ENCODE measurements at regions not wholly inside any gene's neighbourhood (a gene's known extent, or its start where the extent isn't known, plus 50 kb on each side); places are given as distances from the start of the nearest gene placed in this dataset.

- Histone ChIP-seq H3K27me3 (replicated peaks; ENCODE audit: control insufficient read depth, insufficient read depth, low read length, poor library complexity, severe bottlenecking) (peaks cover 4% of the 10 kb centered on the region), H3K9me3 (ENCODE audit: control insufficient read depth, low read length) (no peaks in the 10 kb centered on the region), H3K36me3 (ENCODE audit: control insufficient read depth, insufficient read depth, low read length) (no peaks in the 10 kb centered on the region), H3K27ac (ENCODE audit: insufficient read depth, low read length, poor library complexity, severe bottlenecking) (no peak overlapping the region), H3K4me1 (ENCODE audit: control insufficient read depth, insufficient read depth, low read length, poor library complexity, severe bottlenecking) (no peaks in the 10 kb centered on the region), H3K4me3 (ENCODE audit: insufficient read depth, low read depth, low read length, poor library complexity, severe bottlenecking) (no peak overlapping the region)
- DNase-seq, result no peak
Measured at GRCh38 chr6:27065183-27065582, 182.3 kb upstream of the PRSS16 start.

GRCh38 chr6:27066381-27066780 lies 181.1 kb upstream of the PRSS16 start:
- Histone ChIP-seq H3K27me3 (replicated peaks; ENCODE audit: control insufficient read depth, insufficient read depth, low read length, poor library complexity, severe bottlenecking) (peaks cover 8% of the 10 kb centered on the region), H3K4me3 (ENCODE audit: insufficient read depth, low read depth, low read length, poor library complexity, severe bottlenecking) (no peak overlapping the region), H3K9me3 (ENCODE audit: control insufficient read depth, low read length) (no peaks in the 10 kb centered on the region), H3K27ac (ENCODE audit: insufficient read depth, low read length, poor library complexity, severe bottlenecking) (no peak overlapping the region), H3K4me1 (ENCODE audit: control insufficient read depth, insufficient read depth, low read length, poor library complexity, severe bottlenecking) (no peaks in the 10 kb centered on the region), H3K36me3 (ENCODE audit: control insufficient read depth, insufficient read depth, low read length) (no peaks in the 10 kb centered on the region)
- DNase-seq, result no peak

GRCh38 chr6:27066802-27067201 lies 180.7 kb upstream of the PRSS16 start:
- H3K27ac ChIP-seq (ENCODE audit: insufficient read depth, low read length, poor library complexity, severe bottlenecking), result no peak overlapping the region
- no peaks in the 10 kb centered on the region for H3K9me3 ChIP-seq (ENCODE audit: control insufficient read depth, low read length)
- DNase-seq, result no peak
- H3K36me3 ChIP-seq (ENCODE audit: control insufficient read depth, insufficient read depth, low read length), result no peaks in the 10 kb centered on the region
- H3K27me3 ChIP-seq (replicated peaks; ENCODE audit: control insufficient read depth, insufficient read depth, low read length, poor library complexity, severe bottlenecking), result peaks cover 8% of the 10 kb centered on the region
- H3K4me1 ChIP-seq (ENCODE audit: control insufficient read depth, insufficient read depth, low read length, poor library complexity, severe bottlenecking), result no peaks in the 10 kb centered on the region
- H3K4me3 ChIP-seq (ENCODE audit: insufficient read depth, low read depth, low read length, poor library complexity, severe bottlenecking), result no peak overlapping the region

GRCh38 chr6:27073441-27073840 lies 174.1 kb upstream of the PRSS16 start:
- no peak overlapping the region for H3K27ac ChIP-seq (ENCODE audit: insufficient read depth, low read length, poor library complexity, severe bottlenecking)
- H3K36me3 ChIP-seq (ENCODE audit: control insufficient read depth, insufficient read depth, low read length), result no peaks in the 10 kb centered on the region
- no peaks in the 10 kb centered on the region for H3K9me3 ChIP-seq (ENCODE audit: control insufficient read depth, low read length)
- H3K4me3 ChIP-seq (ENCODE audit: insufficient read depth, low read depth, low read length, poor library complexity, severe bottlenecking), result no peak overlapping the region
- no peak for DNase-seq
- H3K27me3 ChIP-seq (replicated peaks; ENCODE audit: control insufficient read depth, insufficient read depth, low read length, poor library complexity, severe bottlenecking), result peaks cover 7% of the 10 kb centered on the region
- peaks cover under 1% of the 10 kb centered on the region for H3K4me1 ChIP-seq (ENCODE audit: control insufficient read depth, insufficient read depth, low read length, poor library complexity, severe bottlenecking)

- Histone ChIP-seq H3K9me3 (ENCODE audit: control insufficient read depth, low read length) (no peaks in the 10 kb centered on the region), H3K4me3 (ENCODE audit: insufficient read depth, low read depth, low read length, poor library complexity, severe bottlenecking) (no peak overlapping the region), H3K4me1 (ENCODE audit: control insufficient read depth, insufficient read depth, low read length, poor library complexity, severe bottlenecking) (peaks cover 5% of the 10 kb centered on the region), H3K27me3 (replicated peaks; ENCODE audit: control insufficient read depth, insufficient read depth, low read length, poor library complexity, severe bottlenecking) (peaks cover 3% of the 10 kb centered on the region), H3K27ac (ENCODE audit: insufficient read depth, low read length, poor library complexity, severe bottlenecking) (no peak overlapping the region), H3K36me3 (ENCODE audit: control insufficient read depth, insufficient read depth, low read length) (no peaks in the 10 kb centered on the region)
- DNase-seq, result no peak
Measured at GRCh38 chr6:27076116-27076515, 171.4 kb upstream of the PRSS16 start.

- Histone ChIP-seq H3K4me1 (ENCODE audit: control insufficient read depth, insufficient read depth, low read length, poor library complexity, severe bottlenecking) (peaks cover 5% of the 10 kb centered on the region), H3K27ac (ENCODE audit: insufficient read depth, low read length, poor library complexity, severe bottlenecking) (no peak overlapping the region), H3K4me3 (ENCODE audit: insufficient read depth, low read depth, low read length, poor library complexity, severe bottlenecking) (peak overlapping the region; percentile 39), H3K27me3 (replicated peaks; ENCODE audit: control insufficient read depth, insufficient read depth, low read length, poor library complexity, severe bottlenecking) (peaks cover 3% of the 10 kb centered on the region), H3K9me3 (ENCODE audit: control insufficient read depth, low read length) (no peaks in the 10 kb centered on the region), H3K36me3 (ENCODE audit: control insufficient read depth, insufficient read depth, low read length) (no peaks in the 10 kb centered on the region)
- DNase-seq, result peak in 1 of 3 donors; percentile 10
Measured at GRCh38 chr6:27078734-27079357, 168.7 kb upstream of the PRSS16 start.

GRCh38 chr6:27081188-27081587 lies 166.3 kb upstream of the PRSS16 start:
- Histone ChIP-seq H3K4me1 (ENCODE audit: control insufficient read depth, insufficient read depth, low read length, poor library complexity, severe bottlenecking) (peaks cover 5% of the 10 kb centered on the region), H3K36me3 (ENCODE audit: control insufficient read depth, insufficient read depth, low read length) (no peaks in the 10 kb centered on the region)
- DNase-seq, result no peak

GRCh38 chr6:27081931-27082330 lies 165.6 kb upstream of the PRSS16 start:
- Histone ChIP-seq H3K36me3 (ENCODE audit: control insufficient read depth, insufficient read depth, low read length) (no peaks in the 10 kb centered on the region), H3K9me3 (ENCODE audit: control insufficient read depth, low read length) (no peaks in the 10 kb centered on the region), H3K4me1 (ENCODE audit: control insufficient read depth, insufficient read depth, low read length, poor library complexity, severe bottlenecking) (peaks cover 5% of the 10 kb centered on the region), H3K4me3 (ENCODE audit: insufficient read depth, low read depth, low read length, poor library complexity, severe bottlenecking) (no peak overlapping the region), H3K27me3 (replicated peaks; ENCODE audit: control insufficient read depth, insufficient read depth, low read length, poor library complexity, severe bottlenecking) (peaks cover 8% of the 10 kb centered on the region), H3K27ac (ENCODE audit: insufficient read depth, low read length, poor library complexity, severe bottlenecking) (no peak overlapping the region)
- DNase-seq, result no peak

More at GRCh38 chr6:27081188-27081587, 166.3 kb upstream of the PRSS16 start:
- peaks cover 3% of the 10 kb centered on the region for H3K27me3 ChIP-seq (replicated peaks; ENCODE audit: control insufficient read depth, insufficient read depth, low read length, poor library complexity, severe bottlenecking)
- H3K27ac ChIP-seq (ENCODE audit: insufficient read depth, low read length, poor library complexity, severe bottlenecking), result no peak overlapping the region
- no peaks in the 10 kb centered on the region for H3K9me3 ChIP-seq (ENCODE audit: control insufficient read depth, low read length)
- H3K4me3 ChIP-seq (ENCODE audit: insufficient read depth, low read depth, low read length, poor library complexity, severe bottlenecking), result no peak overlapping the region

- Histone ChIP-seq H3K4me3 (ENCODE audit: insufficient read depth, low read depth, low read length, poor library complexity, severe bottlenecking) (no peak overlapping the region), H3K4me1 (ENCODE audit: control insufficient read depth, insufficient read depth, low read length, poor library complexity, severe bottlenecking) (peaks cover 3% of the 10 kb centered on the region), H3K9me3 (ENCODE audit: control insufficient read depth, low read length) (no peaks in the 10 kb centered on the region), H3K27ac (ENCODE audit: insufficient read depth, low read length, poor library complexity, severe bottlenecking) (no peak overlapping the region), H3K36me3 (ENCODE audit: control insufficient read depth, insufficient read depth, low read length) (no peaks in the 10 kb centered on the region), H3K27me3 (replicated peaks; ENCODE audit: control insufficient read depth, insufficient read depth, low read length, poor library complexity, severe bottlenecking) (peaks cover 21% of the 10 kb centered on the region)
- DNase-seq, result no peak
Measured at GRCh38 chr6:27088068-27088467, 159.4 kb upstream of the PRSS16 start.

GRCh38 chr6:27091661-27092315 lies 155.7 kb upstream of the PRSS16 start:
- no peak overlapping the region for H3K27ac ChIP-seq (ENCODE audit: insufficient read depth, low read length, poor library complexity, severe bottlenecking)
- no peaks in the 10 kb centered on the region for H3K9me3 ChIP-seq (ENCODE audit: control insufficient read depth, low read length)
- no peak for DNase-seq
- peaks cover 33% of the 10 kb centered on the region for H3K27me3 ChIP-seq (replicated peaks; ENCODE audit: control insufficient read depth, insufficient read depth, low read length, poor library complexity, severe bottlenecking)
- no peaks in the 10 kb centered on the region for H3K36me3 ChIP-seq (ENCODE audit: control insufficient read depth, insufficient read depth, low read length)
- H3K4me1 ChIP-seq (ENCODE audit: control insufficient read depth, insufficient read depth, low read length, poor library complexity, severe bottlenecking), result peaks cover 4% of the 10 kb centered on the region
- no peak overlapping the region for H3K4me3 ChIP-seq (ENCODE audit: insufficient read depth, low read depth, low read length, poor library complexity, severe bottlenecking)

Data from effector memory CD4-positive, alpha-beta T cell (primary cell).